HEK293T (cell line): ENCODE measurements at regions not wholly inside any gene's neighbourhood (a gene's known extent, or its start where the extent isn't known, plus 50 kb on each side); places are given as distances from the start of the nearest gene placed in this dataset.
"Not testable (repeated sequence)": the region's sequence is repeated elsewhere in the genome, so short reads cannot be mapped to it uniquely, and the experiment has no call there.

Source experiments
- L3MBTL2 ChIP-seq: fragments of 450-650 bp; conservative IDR thresholded peaks from 2 replicates; pipeline ENCODE4 v1.6.1; 2016; ENCODE audit warnings: mild to moderate bottlenecking
- LEF1 ChIP-seq: fragments of 450-650 bp; IDR thresholded peaks from 2 replicates; pipeline ENCODE4 v1.6.1; 2017; ENCODE audit warnings: mild to moderate bottlenecking, borderline replicate concordance
- PKNOX1 ChIP-seq: fragments of 450-650 bp; IDR thresholded peaks from 2 replicates; pipeline ENCODE4 v1.6.1; 2016
- TARDBP ChIP-seq: fragments of 450-650 bp; IDR thresholded peaks from 2 replicates; pipeline ENCODE4 v1.6.1; 2016

GRCh38 chr4:189846608-189847007 lies 94.1 kb upstream of the FRG1 start:
- TF ChIP-seq PKNOX1, L3MBTL2, LEF1, TARDBP: not testable (repeated sequence)
